ENCODE measurements at regions not wholly inside any gene's neighbourhood (a gene's known extent, or its start where the extent isn't known, plus 50 kb on each side); places are given as distances from the start of the nearest gene placed in this dataset.

DNA sequence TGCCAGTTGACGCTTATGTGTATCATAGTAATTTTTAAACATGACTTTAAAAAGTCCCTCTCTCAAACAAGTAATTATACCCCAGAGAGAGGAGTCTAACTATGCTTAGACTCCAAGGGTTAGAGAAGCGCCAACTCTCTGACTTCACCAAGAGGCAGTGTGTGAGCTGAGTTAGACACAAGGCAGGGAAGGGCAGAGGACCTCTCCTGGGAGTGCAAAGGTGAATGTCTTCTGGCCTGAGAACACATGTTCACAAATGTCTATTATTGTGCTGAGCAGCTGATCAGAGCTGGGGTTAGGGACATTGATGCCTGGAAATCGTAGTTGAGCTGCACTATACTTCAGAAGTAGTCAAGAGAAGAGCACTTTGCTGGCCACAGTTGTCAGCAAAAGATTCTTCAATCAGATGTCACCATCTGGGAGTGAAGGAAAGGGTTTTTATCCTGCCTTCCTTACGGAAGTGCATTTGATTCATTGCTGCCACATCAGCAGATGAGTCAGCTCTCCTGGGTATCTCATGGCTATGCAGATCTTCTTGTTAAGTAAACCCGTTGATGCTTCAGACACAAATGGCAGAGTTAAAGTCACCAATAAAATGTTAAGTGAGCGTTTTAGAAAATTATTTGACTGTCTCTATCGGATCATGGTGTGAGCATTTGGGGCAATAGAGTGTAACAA is 283.2 kb upstream of the ARGLU1 start:
- dilution Hi-C loops (cut with MboI; ENCODE audit: extremely low pct_ligation_motif_present, low sequenced_read_pairs): no loop called here
- no peak for FAIRE-seq
- Histone ChIP-seq H2AFZ (ENCODE audit: low read depth, low read length) (no peak overlapping the region), H3K27ac (ENCODE audit: insufficient read depth, low read depth, low read length) (no peak overlapping the region), H4K20me1 (replicated peaks; ENCODE audit: control insufficient read depth, extremely low read depth, insufficient read depth, low read length) (no peaks in the 10 kb centered on the region), H3K9me3 (replicated peaks; ENCODE audit: control insufficient read depth, insufficient read depth, low read length) (no peaks in the 10 kb centered on the region), H3K27me3 (ENCODE audit: control insufficient read depth in 2 of 2, insufficient read depth in 2 of 2, low read length in 2 of 2) (no peaks in the 10 kb centered on the region), H3K4me1 (ENCODE audit: control insufficient read depth, extremely low read depth, insufficient read depth, low read length) (no peaks in the 10 kb centered on the region), H3K36me3 (ENCODE audit: control insufficient read depth in 2 of 2, extremely low read depth in 1 of 2, insufficient read depth in 2 of 2, low read length in 2 of 2) (no peaks in the 10 kb centered on the region), H3K9ac (replicated peaks; ENCODE audit: extremely low read depth, insufficient read depth, low read length) (no peak overlapping the region), H3K9me1 (replicated peaks; ENCODE audit: control insufficient read depth, extremely low read depth, insufficient read depth, low read length) (no peaks in the 10 kb centered on the region), H3K4me3 (replicated peaks in 1 of 3; ENCODE audit: insufficient read depth in 1 of 3, low read depth in 1 of 3, low read length in 3 of 3) (no peak overlapping the region), H3K79me2 (ENCODE audit: control insufficient read depth, insufficient read depth, low read length) (no peaks in the 10 kb centered on the region), H3K4me2 (ENCODE audit: insufficient read depth, low read length) (no peak overlapping the region)
- ChIA-PET POLR2A (no interaction called here), CTCF (no interaction called here)
- intact Hi-C loops (cut with micrococcal nuclease): no loop called here
- TF ChIP-seq, protein P1, sequence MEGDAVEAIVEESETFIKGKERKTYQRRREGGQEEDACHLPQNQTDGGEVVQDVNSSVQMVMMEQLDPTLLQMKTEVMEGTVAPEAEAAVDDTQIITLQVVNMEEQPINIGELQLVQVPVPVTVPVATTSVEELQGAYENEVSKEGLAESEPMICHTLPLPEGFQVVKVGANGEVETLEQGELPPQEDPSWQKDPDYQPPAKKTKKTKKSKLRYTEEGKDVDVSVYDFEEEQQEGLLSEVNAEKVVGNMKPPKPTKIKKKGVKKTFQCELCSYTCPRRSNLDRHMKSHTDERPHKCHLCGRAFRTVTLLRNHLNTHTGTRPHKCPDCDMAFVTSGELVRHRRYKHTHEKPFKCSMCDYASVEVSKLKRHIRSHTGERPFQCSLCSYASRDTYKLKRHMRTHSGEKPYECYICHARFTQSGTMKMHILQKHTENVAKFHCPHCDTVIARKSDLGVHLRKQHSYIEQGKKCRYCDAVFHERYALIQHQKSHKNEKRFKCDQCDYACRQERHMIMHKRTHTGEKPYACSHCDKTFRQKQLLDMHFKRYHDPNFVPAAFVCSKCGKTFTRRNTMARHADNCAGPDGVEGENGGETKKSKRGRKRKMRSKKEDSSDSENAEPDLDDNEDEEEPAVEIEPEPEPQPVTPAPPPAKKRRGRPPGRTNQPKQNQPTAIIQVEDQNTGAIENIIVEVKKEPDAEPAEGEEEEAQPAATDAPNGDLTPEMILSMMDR (IDR thresholded peaks at IDR 0.05; ENCODE audit: extremely low read depth in 1 of 2, insufficient read depth in 1 of 2, low read depth in 1 of 2, low read length in 2 of 2): no peak
- TF ChIP-seq POLR2A (IDR thresholded peaks at IDR 0.05; ENCODE audit: low read depth, low read length) (no peak), FOS (IDR thresholded peaks at IDR 0.05; ENCODE audit: borderline replicate concordance, insufficient read depth, low read length) (no peak), POLR2AphosphoS5 (IDR thresholded peaks at IDR 0.05; ENCODE audit: insufficient read depth, low read depth, low read length) (no peak), JUN (IDR thresholded peaks at IDR 0.05; ENCODE audit: borderline replicate concordance, insufficient read depth, insufficient read length, low read depth) (no peak), GATA2 (IDR thresholded peaks at IDR 0.05; ENCODE audit: insufficient read depth, insufficient read length, low read depth, low read length) (no peak), MYC (IDR thresholded peaks at IDR 0.05; ENCODE audit: low read depth, low read length) (no peak), EZH2 (IDR thresholded peaks at IDR 0.05; ENCODE audit: borderline replicate concordance, low read depth, low read length, severe bottlenecking) (no peak)
- TF ChIP-seq, protein P2, sequence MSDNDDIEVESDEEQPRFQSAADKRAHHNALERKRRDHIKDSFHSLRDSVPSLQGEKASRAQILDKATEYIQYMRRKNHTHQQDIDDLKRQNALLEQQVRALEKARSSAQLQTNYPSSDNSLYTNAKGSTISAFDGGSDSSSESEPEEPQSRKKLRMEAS (IDR thresholded peaks at IDR 0.05; ENCODE audit: insufficient read depth, insufficient read length): no peak
- DNase-seq (ENCODE audit: low read depth, low spot score): no peak
- no TSS peak for BruUV-seq (replicated peaks)
